ENCODE measurements at regions not wholly inside any gene's neighbourhood (a gene's known extent, or its start where the extent isn't known, plus 50 kb on each side); places are given as distances from the start of the nearest gene placed in this dataset.

- TF ChIP-seq CTCF (IDR thresholded peaks at IDR 0.05 in 2 of 3, conservative IDR thresholded peaks at IDR 0.05 in 1 of 3; ENCODE audit: control insufficient read depth in 2 of 3, extremely low read depth in 1 of 3, insufficient read depth in 1 of 3, low read depth in 3 of 3, low read length in 3 of 3) (no peak), RAD51 (IDR thresholded peaks at IDR 0.05) (no peak)
- TF ChIP-seq, protein P1, sequence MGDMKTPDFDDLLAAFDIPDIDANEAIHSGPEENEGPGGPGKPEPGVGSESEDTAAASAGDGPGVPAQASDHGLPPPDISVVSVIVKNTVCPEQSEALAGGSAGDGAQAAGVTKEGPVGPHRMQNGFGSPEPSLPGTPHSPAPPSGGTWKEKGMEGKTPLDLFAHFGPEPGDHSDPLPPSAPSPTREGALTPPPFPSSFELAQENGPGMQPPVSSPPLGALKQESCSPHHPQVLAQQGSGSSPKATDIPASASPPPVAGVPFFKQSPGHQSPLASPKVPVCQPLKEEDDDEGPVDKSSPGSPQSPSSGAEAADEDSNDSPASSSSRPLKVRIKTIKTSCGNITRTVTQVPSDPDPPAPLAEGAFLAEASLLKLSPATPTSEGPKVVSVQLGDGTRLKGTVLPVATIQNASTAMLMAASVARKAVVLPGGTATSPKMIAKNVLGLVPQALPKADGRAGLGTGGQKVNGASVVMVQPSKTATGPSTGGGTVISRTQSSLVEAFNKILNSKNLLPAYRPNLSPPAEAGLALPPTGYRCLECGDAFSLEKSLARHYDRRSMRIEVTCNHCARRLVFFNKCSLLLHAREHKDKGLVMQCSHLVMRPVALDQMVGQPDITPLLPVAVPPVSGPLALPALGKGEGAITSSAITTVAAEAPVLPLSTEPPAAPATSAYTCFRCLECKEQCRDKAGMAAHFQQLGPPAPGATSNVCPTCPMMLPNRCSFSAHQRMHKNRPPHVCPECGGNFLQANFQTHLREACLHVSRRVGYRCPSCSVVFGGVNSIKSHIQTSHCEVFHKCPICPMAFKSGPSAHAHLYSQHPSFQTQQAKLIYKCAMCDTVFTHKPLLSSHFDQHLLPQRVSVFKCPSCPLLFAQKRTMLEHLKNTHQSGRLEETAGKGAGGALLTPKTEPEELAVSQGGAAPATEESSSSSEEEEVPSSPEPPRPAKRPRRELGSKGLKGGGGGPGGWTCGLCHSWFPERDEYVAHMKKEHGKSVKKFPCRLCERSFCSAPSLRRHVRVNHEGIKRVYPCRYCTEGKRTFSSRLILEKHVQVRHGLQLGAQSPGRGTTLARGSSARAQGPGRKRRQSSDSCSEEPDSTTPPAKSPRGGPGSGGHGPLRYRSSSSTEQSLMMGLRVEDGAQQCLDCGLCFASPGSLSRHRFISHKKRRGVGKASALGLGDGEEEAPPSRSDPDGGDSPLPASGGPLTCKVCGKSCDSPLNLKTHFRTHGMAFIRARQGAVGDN (IDR thresholded peaks at IDR 0.05) = no peak
Observed at GRCh38 chr20:10857352-10858070, 183.7 kb upstream of the JAG1 start (continued).

DNA sequence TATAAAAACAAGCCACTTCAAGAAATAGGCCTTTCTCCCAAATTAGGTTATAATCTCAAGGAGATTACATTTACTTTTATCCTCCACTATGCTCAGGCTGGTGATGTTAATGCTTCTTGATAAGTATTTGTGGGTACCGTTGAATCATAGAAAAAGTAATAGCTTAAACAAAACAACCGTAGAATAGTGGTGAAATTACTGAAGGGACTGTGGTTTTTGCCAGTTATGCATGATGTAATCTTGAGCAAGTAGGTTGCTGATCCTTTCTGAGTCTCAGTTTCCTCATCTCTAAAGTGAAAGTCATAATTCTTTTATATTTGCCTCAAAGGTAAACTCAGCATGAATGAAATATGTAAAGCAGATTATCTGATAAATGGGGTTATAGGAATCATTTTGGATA is 187.3 kb upstream of the JAG1 start:
- H3K4me3 ChIP-seq = no peak overlapping the region
- no peak overlapping the region for H3K4me2 ChIP-seq (ENCODE audit: control insufficient read depth, insufficient read depth)
- H3K36me3 ChIP-seq (ENCODE audit: control insufficient read depth in 2 of 2, insufficient read depth in 2 of 2, low read length in 1 of 2) = no peaks in the 10 kb centered on the region
- no TSS peak for BruUV-seq (replicated peaks)
- no peaks in the 10 kb centered on the region for H4K20me1 ChIP-seq (ENCODE audit: control insufficient read depth, insufficient read depth)
- in situ Hi-C loops (cut with MboI) (no loop called here), intact Hi-C loops (cut with micrococcal nuclease; ENCODE audit: unreplicated experiment) (loop anchor here (10.0 kb wide), 1 partner anchor 414 kb away; no protein-coding TSS in a partner anchor)
- ATAC-seq (peak; percentile 56), DNase-seq (ENCODE audit: low read depth, low spot score) (no peak), FAIRE-seq (no peak)
- ChIA-PET CTCF (no interaction called here), POLR2A (no interaction called here), SMC1A (ENCODE audit: uncharacterized antibody, unreplicated experiment) (no interaction called here), RAD21 (ENCODE audit: unreplicated experiment) (no interaction called here)
- no peaks in the 10 kb centered on the region for H3K79me2 ChIP-seq (ENCODE audit: control insufficient read depth, insufficient read depth, low read length)
- H3K4me1 ChIP-seq (ENCODE audit: control insufficient read depth, insufficient read depth, low read length) = no peaks in the 10 kb centered on the region
- 0 out of 2 replicates have a peak, but pooled peaks have one; percentile 30 for TF ChIP-seq ATF7 (IDR thresholded peaks at IDR 0.05; ENCODE audit: low read depth)
- TF ChIP-seq, protein P2, sequence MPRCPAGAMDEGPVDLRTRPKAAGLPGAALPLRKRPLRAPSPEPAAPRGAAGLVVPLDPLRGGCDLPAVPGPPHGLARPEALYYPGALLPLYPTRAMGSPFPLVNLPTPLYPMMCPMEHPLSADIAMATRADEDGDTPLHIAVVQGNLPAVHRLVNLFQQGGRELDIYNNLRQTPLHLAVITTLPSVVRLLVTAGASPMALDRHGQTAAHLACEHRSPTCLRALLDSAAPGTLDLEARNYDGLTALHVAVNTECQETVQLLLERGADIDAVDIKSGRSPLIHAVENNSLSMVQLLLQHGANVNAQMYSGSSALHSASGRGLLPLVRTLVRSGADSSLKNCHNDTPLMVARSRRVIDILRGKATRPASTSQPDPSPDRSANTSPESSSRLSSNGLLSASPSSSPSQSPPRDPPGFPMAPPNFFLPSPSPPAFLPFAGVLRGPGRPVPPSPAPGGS (IDR thresholded peaks at IDR 0.05; ENCODE audit: borderline replicate concordance, insufficient read depth, low read depth, low read length, poor library complexity, severe bottlenecking) = no peak
- TF ChIP-seq RUNX3 (IDR thresholded peaks at IDR 0.05; ENCODE audit: low read length) = peak; percentile 29; the same call in 1 of the 2 replicates
- H3K9me3 ChIP-seq (replicated peaks; ENCODE audit: control insufficient read depth, insufficient read depth, low read length) = no peaks in the 10 kb centered on the region
- no peak overlapping the region for H3K27ac ChIP-seq (ENCODE audit: control insufficient read depth, insufficient read depth)
- no peak overlapping the region for H2AFZ ChIP-seq (ENCODE audit: control insufficient read depth, low read depth, low read length)
- no peak overlapping the region for H3K9ac ChIP-seq (ENCODE audit: control insufficient read depth, insufficient read depth, low read length)
- no peaks in the 10 kb centered on the region; a peak in 1 of 4 replicates for H3K27me3 ChIP-seq (replicated peaks in 1 of 2; ENCODE audit: control insufficient read depth in 2 of 2, insufficient read depth in 2 of 2, low read length in 1 of 2)
- WGBS (ENCODE audit: insufficient coverage, insufficient replicate concordance, low lambda C conversion rate, missing lambda C conversion rate) = 40% methylated on average over 2 of the region's 2 CpGs

Measured in GM12878 (cell line).